Fibroblast of lung (primary cell): ENCODE measurements at regions not wholly inside any gene's neighbourhood (a gene's known extent, or its start where the extent isn't known, plus 50 kb on each side); places are given as distances from the start of the nearest gene placed in this dataset.

Source experiments
- DNase-seq, 2 donors: peaks; one replicate each; pipeline versions ENCODE4 v3.0.0 to v3.0.0-alpha.2; 2010; ENCODE audit warnings: low read depth in 2 of 2
- H2AFZ ChIP-seq: 2 replicates; pipeline ENCODE4 v1.5.1; 2012; ENCODE audit warnings: low read length, control low read depth, inconsistent platforms
- H3K27ac ChIP-seq: 2 replicates; pipeline ENCODE4 v1.5.1; 2011; ENCODE audit warnings: low read length, control low read depth; ENCODE audit not compliant: insufficient read depth
- H3K27me3 ChIP-seq: 2 replicates; pipeline ENCODE4 v1.5.1; 2011; ENCODE audit warnings: mild to moderate bottlenecking, low read length; ENCODE audit not compliant: control insufficient read depth, insufficient read depth
- H3K36me3 ChIP-seq: 2 replicates; pipeline ENCODE4 v1.5.1; 2011; ENCODE audit warnings: low read length; ENCODE audit not compliant: control insufficient read depth, insufficient read depth
- H3K4me1 ChIP-seq: 2 replicates; pipeline ENCODE4 v1.5.1; 2011; ENCODE audit warnings: low read length; ENCODE audit not compliant: control insufficient read depth, insufficient read depth; ENCODE audit errors: extremely low read depth
- H3K4me2 ChIP-seq: 2 replicates; pipeline ENCODE4 v1.5.1; 2011; ENCODE audit warnings: low read length, control low read depth; ENCODE audit not compliant: insufficient read depth; ENCODE audit errors: extremely low read depth
- H3K4me3 ChIP-seq, 4 experiments: fragments of 200-600 bp in 1 of 4; sonication (generic) in 1 of 4; replicated peaks in 1 of 4; 2 replicates each; pipeline ENCODE4 v1.5.1; 2011 to 2016; ENCODE audit warnings: low read length in 4 of 4, low read depth in 3 of 4, mild to moderate bottlenecking in 3 of 4, control low read depth in 2 of 4, inconsistent platforms in 1 of 4, mixed read lengths in 1 of 4; ENCODE audit not compliant: insufficient read depth in 1 of 4; ENCODE audit errors: control extremely low read depth in 1 of 4
- H3K79me2 ChIP-seq: 2 replicates; pipeline ENCODE4 v1.5.1; 2012; ENCODE audit warnings: mild to moderate bottlenecking, low read length, inconsistent platforms; ENCODE audit not compliant: control insufficient read depth, insufficient read depth
- H3K9ac ChIP-seq: 2 replicates; pipeline ENCODE4 v1.5.1; 2011; ENCODE audit warnings: mild to moderate bottlenecking, low read length, control low read depth; ENCODE audit not compliant: insufficient read depth
- H3K9me3 ChIP-seq: 2 replicates; pipeline ENCODE4 v1.5.1; 2012; ENCODE audit warnings: low read depth, low read length; ENCODE audit not compliant: control insufficient read depth, insufficient read depth
- H4K20me1 ChIP-seq: 2 replicates; pipeline ENCODE4 v1.5.1; 2011; ENCODE audit warnings: low read length; ENCODE audit not compliant: control insufficient read depth, insufficient read depth; ENCODE audit errors: extremely low read depth
- CTCF ChIP-seq, 2 donors: IDR thresholded peaks in 1 of 2; conservative IDR thresholded peaks in 1 of 2; 1 replicate in 1 of 2; 2 replicates in 1 of 2; pipeline ENCODE4 v1.5.1; 2011 to 2012; ENCODE audit warnings: low read length in 2 of 2, control low read depth in 1 of 2, inconsistent platforms in 1 of 2, low read depth in 1 of 2, mild to moderate bottlenecking in 1 of 2
- EZH2 ChIP-seq: IDR thresholded peaks from 2 replicates; pipeline ENCODE4 v1.5.1; 2012; ENCODE audit warnings: low read length, control low read depth, mild to moderate bottlenecking; ENCODE audit errors: missing control alignments

- Histone ChIP-seq H3K27ac (no peak overlapping the region), H3K4me1 (no peaks in the 10 kb centered on the region), H3K36me3 (no peaks in the 10 kb centered on the region), H3K9ac (no peak overlapping the region), H2AFZ (no peak overlapping the region), H3K4me3 (no peak overlapping the region), H3K79me2 (no peaks in the 10 kb centered on the region), H3K27me3 (no peaks in the 10 kb centered on the region), H3K9me3 (no peaks in the 10 kb centered on the region), H4K20me1 (no peaks in the 10 kb centered on the region), H3K4me2 (no peak overlapping the region)
- DNase-seq, result no peak
- TF ChIP-seq CTCF (conservative IDR thresholded peaks at IDR 0.05 in 1 of 2, IDR thresholded peaks at IDR 0.05 in 1 of 2; ENCODE audit: low read depth in 1 of 2, low read length in 2 of 2) (no peak), EZH2 (no peak)
Measured at GRCh38 chr20:22217712-22218352, 366.5 kb downstream of the FOXA2 start.

DNA sequence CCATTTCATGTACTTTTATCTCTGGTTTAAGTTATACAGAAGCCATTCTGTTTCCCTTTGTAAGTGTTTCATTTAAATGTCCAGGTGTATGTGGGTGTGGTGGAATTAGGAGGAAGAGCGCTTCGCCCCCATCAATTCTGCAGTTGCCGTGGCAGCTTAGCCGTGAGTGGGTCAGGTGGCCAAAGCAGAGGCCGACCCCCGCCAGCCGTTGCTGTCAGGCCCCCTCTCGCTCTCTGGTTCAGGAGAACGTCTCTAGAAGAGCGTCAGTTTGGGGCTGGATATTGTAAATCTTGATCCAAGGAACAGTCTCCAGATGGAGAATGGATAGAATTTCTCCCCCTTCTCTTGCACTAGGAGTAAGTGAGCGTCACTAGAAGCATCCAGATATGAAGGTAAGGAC is 367.4 kb downstream of the FOXA2 start:
- no peak for DNase-seq
- no peak overlapping the region for H3K4me3 ChIP-seq
- H3K9ac ChIP-seq, result no peak overlapping the region
- H3K4me1 ChIP-seq, result no peaks in the 10 kb centered on the region
- TF ChIP-seq EZH2, result no peak
- no peak for TF ChIP-seq CTCF (conservative IDR thresholded peaks at IDR 0.05 in 1 of 2, IDR thresholded peaks at IDR 0.05 in 1 of 2; ENCODE audit: low read depth in 1 of 2, low read length in 2 of 2)
- H3K27ac ChIP-seq, result no peak overlapping the region
- no peak overlapping the region for H3K4me2 ChIP-seq
- no peaks in the 10 kb centered on the region for H3K79me2 ChIP-seq
- H3K27me3 ChIP-seq, result no peaks in the 10 kb centered on the region
- H3K36me3 ChIP-seq, result no peaks in the 10 kb centered on the region
- H2AFZ ChIP-seq, result no peak overlapping the region
- no peaks in the 10 kb centered on the region for H4K20me1 ChIP-seq
- H3K9me3 ChIP-seq, result no peaks in the 10 kb centered on the region

DNA sequence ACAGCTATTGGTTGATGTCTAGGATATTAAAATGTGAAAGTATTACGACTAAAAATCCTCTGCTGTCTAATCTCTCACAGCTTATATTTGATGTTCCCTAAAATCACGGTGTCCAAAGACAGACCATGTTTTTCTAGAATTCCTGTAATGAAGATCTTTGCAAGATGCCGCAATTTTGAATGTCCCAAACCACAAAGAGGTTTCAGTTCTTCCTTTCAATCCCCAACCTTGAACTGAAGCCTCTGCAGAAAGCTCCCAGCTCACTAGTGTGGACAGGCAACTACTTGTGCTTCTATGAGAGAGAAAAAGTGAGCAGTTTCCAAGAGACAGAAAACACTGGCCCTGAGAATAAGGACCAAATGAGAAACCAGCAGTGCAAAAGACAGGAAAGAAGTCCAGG is 370.1 kb downstream of the FOXA2 start:
- no peak overlapping the region for H2AFZ ChIP-seq
- H3K36me3 ChIP-seq, result no peaks in the 10 kb centered on the region
- H3K79me2 ChIP-seq, result no peaks in the 10 kb centered on the region
- no peak for TF ChIP-seq CTCF (conservative IDR thresholded peaks at IDR 0.05 in 1 of 2, IDR thresholded peaks at IDR 0.05 in 1 of 2; ENCODE audit: low read depth in 1 of 2, low read length in 2 of 2)
- TF ChIP-seq EZH2, result no peak
- no peak for DNase-seq
- H3K4me1 ChIP-seq, result no peaks in the 10 kb centered on the region
- H3K9me3 ChIP-seq, result no peaks in the 10 kb centered on the region
- no peak overlapping the region for H3K27ac ChIP-seq
- H4K20me1 ChIP-seq, result no peaks in the 10 kb centered on the region
- H3K27me3 ChIP-seq, result no peaks in the 10 kb centered on the region
- no peak overlapping the region for H3K4me3 ChIP-seq
- no peak overlapping the region for H3K4me2 ChIP-seq
- H3K9ac ChIP-seq, result no peak overlapping the region
